Heart left ventricle (tissue), 16 donors: ENCODE measurements at regions not wholly inside any gene's neighbourhood (a gene's known extent, or its start where the extent isn't known, plus 50 kb on each side); places are given as distances from the start of the nearest gene placed in this dataset.
A peak's percentile ranks its signal among the peaks of the same experiment; 100 is the strongest.

Source experiments
- ATAC-seq, 4 donors: fragments of 200-7000 bp; cut with Tn5 transposase; one replicate each; pipeline ENCODE4 v1.9.1; 2020 to 2022; ENCODE audit warnings: moderate library complexity in 4 of 4, mild to moderate bottlenecking in 3 of 4, moderate number of reproducible peaks in 1 of 4
- DNase-seq, 5 donors: peaks; one replicate each; pipeline ENCODE4 v3.0.0-alpha.2; 2020
- H3K27ac ChIP-seq, 12 donors: fragments of 200-600 bp; sonication (generic) in 4 of 12; one replicate each; pipeline versions ENCODE4 v1.5.0 to v1.8.0; 2016 to 2022; ENCODE audit warnings: mild to moderate bottlenecking in 2 of 12
- H3K27me3 ChIP-seq, 9 donors: fragments of 200-600 bp; sonication (generic) in 2 of 9; one replicate each; pipeline versions ENCODE4 v1.5.1 to v1.8.0; 2016 to 2022; ENCODE audit warnings: mild to moderate bottlenecking in 3 of 9
- H3K36me3 ChIP-seq, 9 donors: fragments of 200-600 bp; sonication (generic) in 2 of 9; one replicate each; pipeline versions ENCODE4 v1.5.0 to v1.8.0; 2018 to 2022; ENCODE audit warnings: mild to moderate bottlenecking in 2 of 9
- H3K4me1 ChIP-seq, 12 donors: fragments of 200-600 bp; sonication (generic) in 4 of 12; one replicate each; pipeline versions ENCODE4 v1.5.0 to v1.8.0; 2016 to 2022; ENCODE audit warnings: mild to moderate bottlenecking in 3 of 12
- H3K4me3 ChIP-seq, 12 donors: fragments of 200-600 bp; sonication (generic) in 4 of 12; one replicate each; pipeline versions ENCODE4 v1.5.0 to v1.8.0; 2017 to 2022; ENCODE audit warnings: mild to moderate bottlenecking in 9 of 12, moderate library complexity in 4 of 12
- H3K9me3 ChIP-seq, 12 donors: fragments of 200-600 bp; sonication (generic) in 4 of 12; one replicate each; pipeline versions ENCODE4 v1.5.0 to v1.8.0; 2016 to 2022; ENCODE audit warnings: mild to moderate bottlenecking in 1 of 12
- CTCF ChIP-seq, 12 donors: fragments of 200-600 bp; sonication (generic) in 4 of 12; IDR thresholded peaks; one replicate each; pipeline versions ENCODE4 v1.5.0 to v1.8.0; 2018 to 2022; ENCODE audit warnings: antibody characterized with exemption in 12 of 12, mild to moderate bottlenecking in 5 of 12
- POLR2A ChIP-seq, 2 donors: fragments of 450-650 bp; IDR thresholded peaks; one replicate each; pipeline ENCODE4 v1.6.1; 2017; ENCODE audit warnings: antibody characterized with exemption in 2 of 2, mild to moderate bottlenecking in 2 of 2, moderate library complexity in 2 of 2
- WGBS, 4 donors: extraction: QIAGEN DNeasy Blood & Tissue Kit in 2 of 4; methylation state at CpG; one replicate each; pipeline versions ENCODE4 v1.1.5 to v1.1.7; 2013 to 2018; 5-methylcytosine and 5-hydroxymethylcytosine counted together
- intact Hi-C, 10 donors: fragments of 100-400 bp; cut with DNase I; formaldehyde crosslinking; loops; one replicate each; pipeline versions ENCODE4 v1.11.1 to v1.14.2; 2022
- donor health status: ischemic (EF 13 %, LVEDD 7.1; RV severe dilation, severe dysfunction).
- donor health status: healthy with polysubstance abuse.
- donor health status: DM: no; HTN: yes; CAD: no.
- donor health status: DM: no; HTN: no; CAD: no.
- donor health status: ischemic (EF 25% LVEDD 6.9; RV normal size, moderate dysfunction).
- donor health status: ischemic (EF 25% LVEDD 5.7; RV mildly dilated, moderate dysfunction).
- donor health status: healthy.
- donor health status: DM: yes; HTN: yes; CAD: no.
- donor health status: ischemic (EF 35%, LVEDD 5.7; RV mildly dilated, moderate dysfunction).
- donor health status: nonischemic (EF 11% LVEDD 7.7; RV severe dilation, severe dysfunction).
- donor health status: DM: yes; HTN: yes; CAD: no.
- donor health status: PGD.
- donor health status: ischemic (EF 29% LVEDD 5.4; RV normal size, mild dysfunction).
- donor health status: nonischemic (EF 23%, LVEDD 6.1; RV moderate dilation, normal function).

- 78 to 84% (median 80%) methylated on average over 2 of the region's 2 CpGs for WGBS, 4 donors
- ATAC-seq (no peak), DNase-seq (no peak)
- Histone ChIP-seq H3K27me3 (no peaks in the 10 kb centered on the region), H3K4me3 (no peak overlapping the region), H3K4me1 (no peaks in the 10 kb centered on the region), H3K9me3 (peaks cover 0 to 8% (median 0%) of the 10 kb centered on the region in 12 donors), H3K36me3 (no peaks in the 10 kb centered on the region), H3K27ac (no peak overlapping the region)
- TF ChIP-seq POLR2A (IDR thresholded peaks at IDR 0.05) (no peak), CTCF (IDR thresholded peaks at IDR 0.05) (no peak)
- intact Hi-C loops: no loop called here
Measured at GRCh38 chr2:52622266-52622665, 1145.3 kb upstream of the CHAC2 start.

GRCh38 chr2:52613064-52613463 is 1154.5 kb upstream of the CHAC2 start:
- H3K4me1 ChIP-seq: no peaks in the 10 kb centered on the region
- no peaks in the 10 kb centered on the region for H3K36me3 ChIP-seq
- no peak overlapping the region for H3K4me3 ChIP-seq
- TF ChIP-seq POLR2A (IDR thresholded peaks at IDR 0.05) (no peak), CTCF (IDR thresholded peaks at IDR 0.05) (peak in 3 of 12 donors; percentile 18 to 29 (median 23))
- ATAC-seq (no peak), DNase-seq (no peak)
- H3K27me3 ChIP-seq: no peaks in the 10 kb centered on the region
- no peak overlapping the region for H3K27ac ChIP-seq
- intact Hi-C loops: no loop called here
- 42 to 58% (median 48%) methylated on average over 4 of the region's 4 CpGs for WGBS, 4 donors
- no peaks in the 10 kb centered on the region for H3K9me3 ChIP-seq

- Histone ChIP-seq H3K36me3 (no peaks in the 10 kb centered on the region), H3K4me1 (no peaks in the 10 kb centered on the region), H3K27ac (no peak overlapping the region), H3K27me3 (no peaks in the 10 kb centered on the region), H3K4me3 (no peak overlapping the region), H3K9me3 (no peaks in the 10 kb centered on the region)
- no peak for ATAC-seq
- no peak for DNase-seq
- WGBS, 4 donors: 30 to 55% (median 51%) methylated on average over 2 of the region's 2 CpGs
- TF ChIP-seq CTCF (IDR thresholded peaks at IDR 0.05): no peak
- no peak for TF ChIP-seq POLR2A (IDR thresholded peaks at IDR 0.05)
- intact Hi-C loops: no loop called here
Measured at GRCh38 chr2:52611759-52612158, 1155.8 kb upstream of the CHAC2 start.

DNA sequence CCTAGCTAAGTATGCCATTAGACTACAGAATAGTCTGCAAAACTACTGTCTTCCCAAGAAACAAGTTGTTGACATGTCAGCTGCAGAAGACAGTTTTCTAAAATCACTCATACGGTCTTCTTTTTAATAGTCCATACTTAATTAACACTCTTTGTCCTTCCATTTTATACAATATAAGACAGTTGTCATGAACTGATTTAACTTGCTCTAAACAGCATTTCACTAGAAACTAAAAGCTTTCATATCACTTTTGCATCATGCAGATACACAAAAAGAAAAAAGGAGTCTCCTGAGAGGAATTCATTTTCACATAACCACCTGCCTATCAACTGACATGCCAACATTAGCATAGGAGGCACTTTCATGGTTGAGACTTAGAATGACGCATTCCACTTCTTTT is 1159.6 kb upstream of the CHAC2 start:
- H3K9me3 ChIP-seq: no peaks in the 10 kb centered on the region
- H3K4me1 ChIP-seq: no peaks in the 10 kb centered on the region
- no peaks in the 10 kb centered on the region for H3K27me3 ChIP-seq
- no peak for ATAC-seq
- DNase-seq: no peak
- no peak overlapping the region for H3K27ac ChIP-seq
- WGBS, 4 donors: 88 to 93% (median 91%) methylated on average over 2 of the region's 2 CpGs
- TF ChIP-seq CTCF (IDR thresholded peaks at IDR 0.05) (no peak), POLR2A (IDR thresholded peaks at IDR 0.05) (no peak)
- intact Hi-C loops: no loop called here
- no peak overlapping the region for H3K4me3 ChIP-seq
- H3K36me3 ChIP-seq: no peaks in the 10 kb centered on the region
